Fibroblast of gingiva (primary cell): ENCODE measurements at regions not wholly inside any gene's neighbourhood (a gene's known extent, or its start where the extent isn't known, plus 50 kb on each side); places are given as distances from the start of the nearest gene placed in this dataset.

Experiments
- DNase-seq: peaks from one replicate; pipeline ENCODE4 v3.0.0-alpha.2; 2011; ENCODE audit warnings: low read depth

GRCh38 chr4:175871774-175872405 is 59.8 kb upstream of the GPM6A start:
- DNase-seq, result no peak

- no peak for DNase-seq
These were observed 61.6 kb upstream of the GPM6A start for GRCh38 chr4:175873707-175874106.

GRCh38 chr4:175874306-175874705 is 62.2 kb upstream of the GPM6A start:
- no peak for DNase-seq

DNA sequence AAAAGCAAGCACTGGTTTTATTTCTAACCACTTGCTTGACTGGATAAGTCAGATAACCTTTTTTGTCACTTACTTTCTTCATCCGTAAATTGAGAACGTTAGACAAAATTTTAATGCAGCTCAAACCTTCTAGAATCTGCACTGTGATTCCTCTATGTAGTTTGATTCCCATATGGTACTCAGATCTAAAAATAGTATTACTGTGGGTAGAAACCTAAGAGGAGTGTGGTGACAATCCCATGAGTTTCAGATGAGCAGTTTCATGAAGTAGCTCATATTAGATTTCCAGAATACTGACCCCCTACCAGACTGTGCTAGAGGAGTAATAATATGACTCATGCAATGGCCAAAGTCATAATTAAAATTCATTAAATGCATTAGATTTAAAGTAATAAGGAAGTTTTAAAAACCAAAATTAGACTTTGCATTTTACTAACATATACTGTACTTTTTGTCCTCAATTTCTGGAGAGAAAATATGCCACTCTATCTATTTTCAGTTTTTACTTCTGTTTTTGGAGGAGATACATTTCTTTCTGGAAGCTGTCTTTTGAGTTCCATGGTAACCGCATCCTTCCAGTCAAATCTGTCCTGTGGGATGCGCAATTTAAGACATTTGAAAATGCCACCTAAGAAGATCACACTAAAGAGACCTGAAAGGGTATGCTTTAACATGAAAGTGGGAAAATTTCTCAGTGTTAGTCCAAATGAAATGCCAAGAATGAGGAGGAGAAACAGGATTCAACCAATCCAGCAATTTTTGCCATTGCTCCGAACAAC is 64.1 kb upstream of the GPM6A start:
- DNase-seq, result no peak

DNA sequence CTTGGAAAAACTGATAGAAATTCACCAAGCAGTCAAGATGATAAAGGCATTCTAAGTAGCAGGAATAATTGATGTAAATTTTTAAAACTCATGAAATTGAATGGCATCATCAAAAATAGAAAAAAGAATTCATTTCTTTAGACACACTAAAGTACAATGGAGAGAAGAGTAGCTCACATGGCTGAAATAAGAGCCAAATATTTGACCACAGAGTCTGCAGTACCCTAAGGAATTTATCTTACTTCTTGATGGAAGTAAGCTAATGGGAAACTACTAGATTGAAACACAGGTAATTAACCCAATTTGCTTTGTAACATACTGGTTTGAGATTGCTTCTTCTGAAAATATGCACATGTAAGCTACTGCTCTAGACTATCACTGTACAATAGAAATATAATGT is 70.8 kb upstream of the GPM6A start:
- DNase-seq, result no peak

DNA sequence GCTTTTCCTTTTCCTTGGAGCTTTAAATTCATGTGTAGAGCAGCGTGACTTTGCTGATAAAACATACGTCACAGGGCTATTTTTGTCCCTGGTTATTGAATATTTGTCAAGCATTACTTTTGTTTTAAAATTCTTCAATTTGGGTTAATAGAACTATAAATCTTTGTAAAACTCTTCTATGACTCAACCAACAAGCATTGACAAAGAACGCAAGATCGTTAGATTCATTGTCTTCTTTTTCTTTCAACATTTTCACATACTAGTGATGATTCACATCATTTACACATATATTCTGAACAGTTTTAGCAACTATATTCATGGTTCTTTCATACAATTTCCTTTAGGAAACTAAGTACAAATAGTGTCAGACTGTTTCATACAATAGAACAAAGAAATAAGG is 72.0 kb upstream of the GPM6A start:
- DNase-seq, result no peak

DNA sequence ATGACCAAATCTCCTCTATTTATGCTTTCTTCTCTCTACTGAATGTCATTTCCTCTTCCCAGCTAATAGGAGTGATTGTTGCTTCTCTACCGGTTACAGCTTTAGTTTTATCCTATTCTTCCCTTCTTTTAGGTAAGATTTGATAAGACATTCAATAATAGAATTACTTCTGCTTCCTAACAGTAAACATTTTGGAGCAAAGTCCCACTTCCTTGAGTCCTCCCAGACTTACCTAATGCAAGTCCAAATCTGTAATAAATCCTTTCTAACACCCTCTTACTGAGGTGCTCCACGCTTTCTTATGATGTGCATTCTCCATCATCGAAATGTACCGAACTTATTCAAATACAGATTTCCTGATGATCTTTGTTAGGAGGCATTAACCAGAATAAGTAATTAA is 79.2 kb upstream of the GPM6A start:
- DNase-seq, result no peak

GRCh38 chr4:175891851-175892250 is 79.8 kb upstream of the GPM6A start:
- DNase-seq, result no peak

- DNase-seq, result no peak
These were observed 93.9 kb upstream of the GPM6A start for GRCh38 chr4:175905925-175906324.

DNA sequence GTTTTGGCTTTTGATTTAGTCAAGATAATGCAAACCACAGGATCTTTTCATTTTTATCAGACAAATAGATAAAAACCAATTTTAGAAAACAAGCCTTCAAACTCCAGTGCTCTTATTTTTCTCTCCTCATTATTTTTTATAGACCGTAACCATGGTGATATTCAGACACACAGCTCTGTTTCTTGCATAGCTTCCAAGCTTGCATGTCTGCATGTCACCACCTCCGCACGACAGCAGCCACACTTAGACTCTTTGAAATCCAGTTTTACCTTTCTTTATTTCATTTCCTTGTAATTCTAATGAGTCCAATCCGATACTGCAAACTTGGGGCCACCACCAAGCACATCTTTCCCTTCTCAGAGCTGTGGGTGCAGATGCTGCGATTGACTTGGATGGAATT is 94.3 kb upstream of the GPM6A start:
- no peak for DNase-seq

GRCh38 chr4:175910700-175911099 is 98.6 kb upstream of the GPM6A start:
- no peak for DNase-seq

DNA sequence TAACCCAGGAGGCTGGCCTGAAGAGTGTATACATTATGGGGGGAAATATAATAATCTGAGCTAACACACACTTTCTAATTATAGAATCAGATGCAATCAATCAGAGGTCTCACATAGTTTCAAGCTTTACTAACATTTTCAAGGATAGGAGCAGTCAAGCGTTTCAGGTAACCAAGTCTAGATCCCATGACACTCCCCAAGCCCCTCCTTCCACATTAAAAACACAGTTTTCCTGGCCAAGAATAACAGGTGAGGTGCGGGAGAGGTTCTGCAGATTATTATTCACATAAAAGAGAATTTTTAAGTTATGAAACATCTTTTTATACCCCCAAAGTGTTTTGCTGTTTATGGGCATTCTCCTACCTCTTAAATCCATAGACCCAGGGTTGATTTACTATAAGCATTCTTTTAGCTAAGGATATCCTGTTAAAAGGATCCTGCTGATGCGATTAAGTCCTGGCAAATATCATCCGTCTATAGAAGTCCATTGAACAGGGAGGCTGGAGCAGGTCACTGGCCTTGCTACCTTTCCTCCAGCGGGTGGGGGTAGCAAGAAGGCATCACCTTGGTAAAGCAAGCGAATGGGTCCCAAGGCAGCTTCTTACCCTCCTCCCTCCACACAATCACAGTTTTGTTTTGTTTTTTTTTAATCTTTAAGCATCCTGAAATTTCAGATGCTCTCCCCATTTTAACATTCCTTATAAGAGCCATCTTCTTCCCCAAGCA is 104.7 kb upstream of the GPM6A start:
- DNase-seq, result no peak

GRCh38 chr4:175927121-175927520 is 115.1 kb upstream of the GPM6A start:
- DNase-seq, result no peak

GRCh38 chr4:175929441-175929840 is 117.4 kb upstream of the GPM6A start:
- no peak for DNase-seq

- DNase-seq, result no peak
These were observed 117.9 kb upstream of the GPM6A start for GRCh38 chr4:175929932-175930331.

- no peak for DNase-seq
These were observed 118.4 kb upstream of the GPM6A start for GRCh38 chr4:175930471-175930870.

- no peak for DNase-seq
These were observed 120.1 kb upstream of the GPM6A start for GRCh38 chr4:175932116-175932515.

- no peak for DNase-seq
These were observed 122.4 kb upstream of the GPM6A start for GRCh38 chr4:175934506-175934905.

DNA sequence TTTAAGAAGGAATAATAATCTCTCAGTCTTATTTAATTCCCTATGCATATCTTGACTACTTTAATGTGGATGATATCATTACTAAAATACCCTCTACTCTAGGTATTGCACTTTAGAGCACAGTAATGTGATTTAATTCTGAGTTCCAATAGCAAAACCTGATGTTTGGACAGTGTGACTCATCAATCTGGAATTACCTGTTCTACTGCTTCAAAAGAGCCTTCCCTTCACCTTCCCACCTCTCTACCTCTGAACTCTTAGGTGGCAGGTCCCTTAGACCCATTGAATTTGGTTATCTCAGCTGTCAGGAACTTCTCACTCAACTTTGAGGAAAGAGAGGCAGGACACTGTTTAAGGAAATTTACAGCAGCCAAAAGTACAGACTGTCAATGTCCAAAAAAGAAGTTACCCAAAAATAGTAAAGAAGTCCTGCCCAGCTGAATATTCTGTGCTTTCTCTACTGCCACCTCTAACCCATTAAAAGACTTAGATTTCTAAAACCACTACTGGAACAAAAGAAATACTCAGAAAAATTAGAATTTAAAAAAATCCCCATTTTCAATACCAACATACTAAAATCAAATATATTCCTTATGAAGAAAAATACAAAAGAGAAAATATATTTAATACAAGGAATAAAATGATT is 123.1 kb upstream of the GPM6A start:
- DNase-seq, result no peak

GRCh38 chr4:175944126-175944910 is 121.3 kb upstream of the WDR17 start:
- DNase-seq, result no peak

DNA sequence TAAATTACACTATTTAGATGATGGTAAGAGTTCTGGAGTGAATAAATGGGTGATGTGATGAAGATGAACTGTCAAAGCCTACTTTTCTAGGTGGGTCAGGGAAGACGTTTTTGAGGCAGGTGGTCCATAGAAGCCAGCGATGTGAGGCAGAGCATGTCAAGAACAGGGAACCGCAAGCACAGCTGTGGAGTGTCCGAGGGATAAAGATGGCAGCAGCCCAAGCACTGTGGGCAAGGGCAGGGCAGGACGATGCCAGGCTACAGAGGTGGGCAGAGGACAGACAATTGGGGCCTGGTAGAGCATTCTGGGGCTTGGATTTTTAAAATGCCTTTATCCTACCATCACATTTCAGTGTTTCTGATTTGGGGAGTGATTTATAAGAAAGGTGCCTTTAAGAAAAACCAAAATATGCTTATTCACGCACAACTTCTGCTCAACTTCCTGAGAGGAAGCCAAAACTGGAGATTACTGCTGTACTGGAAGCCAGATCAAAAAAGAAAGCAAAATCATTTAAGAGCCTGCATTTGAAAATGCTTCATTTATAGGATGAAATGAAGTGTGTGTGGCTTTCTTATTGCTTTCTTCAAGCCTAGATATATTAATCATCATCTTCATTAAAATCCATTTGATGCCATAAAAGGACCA is 119.0 kb upstream of the WDR17 start:
- no peak for DNase-seq
